ENCODE measurements at regions not wholly inside any gene's neighbourhood (a gene's known extent, or its start where the extent isn't known, plus 50 kb on each side); places are given as distances from the start of the nearest gene placed in this dataset.

GRCh38 chr13:85497652-85498051, 301.6 kb downstream of the SLITRK6 start (continued):
- TF ChIP-seq, protein P1, sequence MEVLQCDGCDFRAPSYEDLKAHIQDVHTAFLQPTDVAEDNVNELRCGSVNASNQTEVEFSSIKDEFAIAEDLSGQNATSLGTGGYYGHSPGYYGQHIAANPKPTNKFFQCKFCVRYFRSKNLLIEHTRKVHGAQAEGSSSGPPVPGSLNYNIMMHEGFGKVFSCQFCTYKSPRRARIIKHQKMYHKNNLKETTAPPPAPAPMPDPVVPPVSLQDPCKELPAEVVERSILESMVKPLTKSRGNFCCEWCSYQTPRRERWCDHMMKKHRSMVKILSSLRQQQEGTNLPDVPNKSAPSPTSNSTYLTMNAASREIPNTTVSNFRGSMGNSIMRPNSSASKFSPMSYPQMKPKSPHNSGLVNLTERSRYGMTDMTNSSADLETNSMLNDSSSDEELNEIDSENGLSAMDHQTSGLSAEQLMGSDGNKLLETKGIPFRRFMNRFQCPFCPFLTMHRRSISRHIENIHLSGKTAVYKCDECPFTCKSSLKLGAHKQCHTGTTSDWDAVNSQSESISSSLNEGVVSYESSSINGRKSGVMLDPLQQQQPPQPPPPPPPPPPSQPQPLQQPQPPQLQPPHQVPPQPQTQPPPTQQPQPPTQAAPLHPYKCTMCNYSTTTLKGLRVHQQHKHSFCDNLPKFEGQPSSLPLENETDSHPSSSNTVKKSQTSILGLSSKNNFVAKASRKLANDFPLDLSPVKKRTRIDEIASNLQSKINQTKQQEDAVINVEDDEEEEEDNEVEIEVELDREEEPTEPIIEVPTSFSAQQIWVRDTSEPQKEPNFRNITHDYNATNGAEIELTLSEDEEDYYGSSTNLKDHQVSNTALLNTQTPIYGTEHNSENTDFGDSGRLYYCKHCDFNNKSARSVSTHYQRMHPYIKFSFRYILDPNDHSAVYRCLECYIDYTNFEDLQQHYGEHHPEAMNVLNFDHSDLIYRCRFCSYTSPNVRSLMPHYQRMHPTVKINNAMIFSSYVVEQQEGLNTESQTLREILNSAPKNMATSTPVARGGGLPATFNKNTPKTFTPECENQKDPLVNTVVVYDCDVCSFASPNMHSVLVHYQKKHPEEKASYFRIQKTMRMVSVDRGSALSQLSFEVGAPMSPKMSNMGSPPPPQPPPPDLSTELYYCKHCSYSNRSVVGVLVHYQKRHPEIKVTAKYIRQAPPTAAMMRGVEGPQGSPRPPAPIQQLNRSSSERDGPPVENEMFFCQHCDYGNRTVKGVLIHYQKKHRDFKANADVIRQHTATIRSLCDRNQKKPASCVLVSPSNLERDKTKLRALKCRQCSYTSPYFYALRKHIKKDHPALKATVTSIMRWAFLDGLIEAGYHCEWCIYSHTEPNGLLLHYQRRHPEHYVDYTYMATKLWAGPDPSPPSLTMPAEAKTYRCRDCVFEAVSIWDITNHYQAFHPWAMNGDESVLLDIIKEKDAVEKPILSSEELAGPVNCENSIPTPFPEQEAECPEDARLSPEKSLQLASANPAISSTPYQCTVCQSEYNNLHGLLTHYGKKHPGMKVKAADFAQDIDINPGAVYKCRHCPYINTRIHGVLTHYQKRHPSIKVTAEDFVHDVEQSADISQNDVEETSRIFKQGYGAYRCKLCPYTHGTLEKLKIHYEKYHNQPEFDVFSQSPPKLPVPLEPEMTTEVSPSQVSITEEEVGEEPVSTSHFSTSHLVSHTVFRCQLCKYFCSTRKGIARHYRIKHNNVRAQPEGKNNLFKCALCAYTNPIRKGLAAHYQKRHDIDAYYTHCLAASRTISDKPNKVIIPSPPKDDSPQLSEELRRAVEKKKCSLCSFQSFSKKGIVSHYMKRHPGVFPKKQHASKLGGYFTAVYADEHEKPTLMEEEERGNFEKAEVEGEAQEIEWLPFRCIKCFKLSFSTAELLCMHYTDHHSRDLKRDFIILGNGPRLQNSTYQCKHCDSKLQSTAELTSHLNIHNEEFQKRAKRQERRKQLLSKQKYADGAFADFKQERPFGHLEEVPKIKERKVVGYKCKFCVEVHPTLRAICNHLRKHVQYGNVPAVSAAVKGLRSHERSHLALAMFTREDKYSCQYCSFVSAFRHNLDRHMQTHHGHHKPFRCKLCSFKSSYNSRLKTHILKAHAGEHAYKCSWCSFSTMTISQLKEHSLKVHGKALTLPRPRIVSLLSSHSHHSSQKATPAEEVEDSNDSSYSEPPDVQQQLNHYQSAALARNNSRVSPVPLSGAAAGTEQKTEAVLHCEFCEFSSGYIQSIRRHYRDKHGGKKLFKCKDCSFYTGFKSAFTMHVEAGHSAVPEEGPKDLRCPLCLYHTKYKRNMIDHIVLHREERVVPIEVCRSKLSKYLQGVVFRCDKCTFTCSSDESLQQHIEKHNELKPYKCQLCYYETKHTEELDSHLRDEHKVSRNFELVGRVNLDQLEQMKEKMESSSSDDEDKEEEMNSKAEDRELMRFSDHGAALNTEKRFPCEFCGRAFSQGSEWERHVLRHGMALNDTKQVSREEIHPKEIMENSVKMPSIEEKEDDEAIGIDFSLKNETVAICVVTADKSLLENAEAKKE (CRISPR knock-in tag; IDR thresholded peaks at IDR 0.05) = no peak
- TF ChIP-seq ZNF331 (CRISPR knock-in tag; IDR thresholded peaks at IDR 0.05; ENCODE audit: low read depth) (no peak), EZH2phosphoT487 (IDR thresholded peaks at IDR 0.05; ENCODE audit: unreplicated experiment) (no peak), ETS1 (IDR thresholded peaks at IDR 0.05) (no peak)

DNA sequence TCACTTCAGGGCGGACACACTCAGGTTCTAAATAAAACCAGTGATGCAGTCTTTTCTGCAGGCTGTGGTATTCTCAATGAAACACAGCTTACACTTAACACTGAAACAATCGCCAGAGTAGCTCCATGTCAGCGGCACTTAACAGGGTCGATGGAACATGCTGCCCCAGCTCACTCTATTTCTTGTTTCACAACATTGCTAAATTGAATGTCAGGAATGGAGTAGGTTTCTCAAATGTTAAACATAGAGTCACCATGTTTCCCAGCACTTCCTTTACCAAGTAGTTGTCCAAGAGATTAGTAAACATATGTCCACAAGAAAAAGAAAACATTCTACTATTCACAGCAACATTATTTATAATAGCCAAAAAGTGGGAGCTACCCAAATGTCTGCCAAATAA, 306.9 kb downstream of the SLITRK6 start:
- no peak for ATAC-seq
- no peaks in the 10 kb centered on the region for H4K20me1 ChIP-seq (replicated peaks; ENCODE audit: insufficient read depth)
- H3K4me2 ChIP-seq = no peak overlapping the region

More for the DNA sequence above, 306.9 kb downstream of the SLITRK6 start:
- no peak for TF ChIP-seq ZNF114 (CRISPR knock-in tag; IDR thresholded peaks at IDR 0.05)
- no peak for TF ChIP-seq CREB1 (CRISPR knock-in tag; IDR thresholded peaks at IDR 0.05; ENCODE audit: low read depth)
- TF ChIP-seq POLR2AphosphoS5 (IDR thresholded peaks at IDR 0.05; ENCODE audit: low read depth) = no peak
- TF ChIP-seq, protein P2, sequence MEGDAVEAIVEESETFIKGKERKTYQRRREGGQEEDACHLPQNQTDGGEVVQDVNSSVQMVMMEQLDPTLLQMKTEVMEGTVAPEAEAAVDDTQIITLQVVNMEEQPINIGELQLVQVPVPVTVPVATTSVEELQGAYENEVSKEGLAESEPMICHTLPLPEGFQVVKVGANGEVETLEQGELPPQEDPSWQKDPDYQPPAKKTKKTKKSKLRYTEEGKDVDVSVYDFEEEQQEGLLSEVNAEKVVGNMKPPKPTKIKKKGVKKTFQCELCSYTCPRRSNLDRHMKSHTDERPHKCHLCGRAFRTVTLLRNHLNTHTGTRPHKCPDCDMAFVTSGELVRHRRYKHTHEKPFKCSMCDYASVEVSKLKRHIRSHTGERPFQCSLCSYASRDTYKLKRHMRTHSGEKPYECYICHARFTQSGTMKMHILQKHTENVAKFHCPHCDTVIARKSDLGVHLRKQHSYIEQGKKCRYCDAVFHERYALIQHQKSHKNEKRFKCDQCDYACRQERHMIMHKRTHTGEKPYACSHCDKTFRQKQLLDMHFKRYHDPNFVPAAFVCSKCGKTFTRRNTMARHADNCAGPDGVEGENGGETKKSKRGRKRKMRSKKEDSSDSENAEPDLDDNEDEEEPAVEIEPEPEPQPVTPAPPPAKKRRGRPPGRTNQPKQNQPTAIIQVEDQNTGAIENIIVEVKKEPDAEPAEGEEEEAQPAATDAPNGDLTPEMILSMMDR (conservative IDR thresholded peaks at IDR 0.05; ENCODE audit: low read depth in 2 of 2) = no peak
- H3K27ac ChIP-seq (ENCODE audit: low read depth) = no peak overlapping the region
- H3K79me2 ChIP-seq (replicated peaks; ENCODE audit: insufficient read depth) = no peaks in the 10 kb centered on the region
- no peaks in the 10 kb centered on the region for H3K27me3 ChIP-seq (ENCODE audit: insufficient read depth)
- Mint-ChIP-seq H3K27me3 (ENCODE audit: insufficient read depth, low read depth, poor library complexity) (no peaks in the 10 kb centered on the region), H3K9me3 (no peaks in the 10 kb centered on the region), H3K27ac (no peak overlapping the region), H3K4me3 (no peak overlapping the region), H3K36me3 (ENCODE audit: low read depth) (no peaks in the 10 kb centered on the region), H3K4me1 (no peaks in the 10 kb centered on the region)
- no peak overlapping the region for H3K4me3 ChIP-seq
- DNase-seq (ENCODE audit: low spot score) = no peak
- H3K36me3 ChIP-seq (ENCODE audit: insufficient read depth) = no peaks in the 10 kb centered on the region
- no peak overlapping the region for H2AFZ ChIP-seq
- H3F3A ChIP-seq (replicated peaks; ENCODE audit: low read depth) = no peaks in the 10 kb centered on the region
- H3K9me2 ChIP-seq (ENCODE audit: insufficient read depth) = peaks cover 5% of the 10 kb centered on the region; the same call in 1 of the 2 replicates
- no peaks in the 10 kb centered on the region for H3K4me1 ChIP-seq (ENCODE audit: insufficient read depth)
